Activated CD4-positive, alpha-beta T cell treated with anti-CD3 and anti-CD28 coated beads, Interleukin-2, amount 10 ng/mL, durations not matched to agents 24 days and 14 days (primary cell): ENCODE measurements at regions not wholly inside any gene's neighbourhood (a gene's known extent, or its start where the extent isn't known, plus 50 kb on each side); places are given as distances from the start of the nearest gene placed in this dataset.
A peak's percentile ranks its signal among the peaks of the same experiment; 100 is the strongest.
"Not testable (repeated sequence)": the region's sequence is repeated elsewhere in the genome, so short reads cannot be mapped to it uniquely, and the experiment has no call there.

Experiments used
- DNase-seq: peaks from one replicate; pipeline ENCODE4 v3.0.0; 2022
- H3K27ac Mint-ChIP-seq: one replicate; pipeline ENCODE4 v1.8.0; 2022; ENCODE audit warnings: mild to moderate bottlenecking, mixed read lengths
- H3K27me3 Mint-ChIP-seq: one replicate; pipeline ENCODE4 v1.8.0; 2022; ENCODE audit warnings: mixed read lengths
- H3K36me3 Mint-ChIP-seq: one replicate; pipeline ENCODE4 v1.8.0; 2022; ENCODE audit warnings: low read depth, mild to moderate bottlenecking, mixed read lengths
- H3K4me1 Mint-ChIP-seq: one replicate; pipeline ENCODE4 v1.8.0; 2021; ENCODE audit warnings: mixed read lengths
- H3K4me3 Mint-ChIP-seq: one replicate; pipeline ENCODE4 v1.8.0; 2022; ENCODE audit warnings: mild to moderate bottlenecking, moderate library complexity, mixed read lengths
- H3K9me3 Mint-ChIP-seq: one replicate; pipeline ENCODE4 v1.8.0; 2021; ENCODE audit warnings: mixed read lengths
- intact Hi-C: fragments of 100-400 bp; cut with micrococcal nuclease; formaldehyde crosslinking; loops from one replicate; pipeline ENCODE4 v1.15.1; 2023

DNA sequence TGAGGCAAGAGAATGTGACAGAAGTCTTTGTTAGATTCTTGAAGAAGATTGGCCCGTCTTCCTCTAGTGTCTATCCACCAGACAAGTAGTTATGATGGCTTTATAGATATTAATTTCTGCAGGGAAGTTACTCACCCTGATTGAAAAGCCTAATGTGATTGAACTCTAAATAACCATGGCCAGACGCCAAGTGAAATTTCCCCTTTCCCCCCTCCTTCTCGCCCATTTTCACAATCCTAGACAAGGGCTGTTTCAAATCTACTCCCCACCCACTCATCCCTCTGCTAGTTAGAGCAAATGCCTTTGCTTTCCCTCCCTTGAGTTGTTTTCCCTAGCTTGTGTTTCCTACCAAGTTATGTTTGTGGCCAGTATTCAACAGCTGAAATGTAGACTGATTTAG, 182.5 kb downstream of the TMEM167A start:
- H3K4me1 Mint-ChIP-seq, result no peaks in the 10 kb centered on the region
- intact Hi-C loops, result no loop called here
- DNase-seq, result no peak
- peaks cover 3% of the 10 kb centered on the region for H3K9me3 Mint-ChIP-seq
- no peaks in the 10 kb centered on the region for H3K36me3 Mint-ChIP-seq
- no peak overlapping the region for H3K4me3 Mint-ChIP-seq
- H3K27me3 Mint-ChIP-seq, result peaks cover 2% of the 10 kb centered on the region
- no peak overlapping the region for H3K27ac Mint-ChIP-seq

DNA sequence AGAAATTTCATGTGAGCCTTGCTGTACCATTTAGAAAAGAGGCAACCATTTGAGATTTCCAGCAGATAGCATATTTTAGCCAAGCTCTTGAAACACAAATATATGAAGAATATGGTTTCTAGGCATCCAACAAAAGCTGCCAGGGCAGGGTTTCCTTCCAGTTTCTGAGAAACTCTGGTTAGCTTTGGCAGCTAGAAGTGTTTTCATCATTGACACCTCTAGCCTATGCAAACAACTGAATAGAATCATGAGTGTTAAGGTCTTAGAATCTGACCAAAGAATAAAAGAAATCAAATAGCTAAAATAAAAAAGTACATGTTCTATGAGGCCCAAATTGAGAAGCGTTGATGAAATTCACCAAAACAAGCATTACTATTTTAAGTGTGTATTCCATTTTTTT, 188.1 kb downstream of the TMEM167A start:
- Mint-ChIP-seq H3K4me3 (no peak overlapping the region), H3K4me1 (peaks cover 9% of the 10 kb centered on the region), H3K36me3 (peaks cover 2% of the 10 kb centered on the region), H3K27me3 (peaks cover 2% of the 10 kb centered on the region), H3K27ac (no peak overlapping the region), H3K9me3 (peaks cover 5% of the 10 kb centered on the region)
- intact Hi-C loops, result loop anchor here (10.0 kb wide), 1 partner anchor 524 kb away; no protein-coding TSS in a partner anchor
- DNase-seq, result no peak

DNA sequence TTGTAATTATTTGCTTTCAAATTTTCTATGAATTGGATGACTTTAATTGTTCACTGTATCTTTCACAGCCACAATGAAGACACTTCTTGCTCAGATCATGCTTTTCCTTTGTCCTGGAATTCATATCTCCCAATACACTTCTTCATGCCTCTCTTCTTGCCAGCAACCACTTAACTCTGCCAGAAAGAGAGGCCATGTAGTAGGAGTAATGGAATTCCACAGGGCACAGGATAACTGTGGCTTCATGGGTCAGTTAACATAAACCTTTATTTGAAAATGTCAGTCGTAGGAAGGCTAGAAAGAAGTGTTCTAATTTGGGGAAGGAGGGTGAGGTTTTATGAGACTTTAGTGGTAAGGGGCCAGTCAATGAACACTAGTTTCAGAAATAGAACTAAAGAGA, 190.3 kb downstream of the TMEM167A start:
- Mint-ChIP-seq H3K4me3 (no peak overlapping the region), H3K4me1 (peaks cover 17% of the 10 kb centered on the region), H3K9me3 (peaks cover 9% of the 10 kb centered on the region), H3K36me3 (peaks cover 4% of the 10 kb centered on the region), H3K27me3 (no peaks in the 10 kb centered on the region), H3K27ac (no peak overlapping the region)
- DNase-seq, result no peak
- intact Hi-C loops, result loop anchor here (10.0 kb wide), 1 partner anchor 522 kb away; no protein-coding TSS in a partner anchor

DNA sequence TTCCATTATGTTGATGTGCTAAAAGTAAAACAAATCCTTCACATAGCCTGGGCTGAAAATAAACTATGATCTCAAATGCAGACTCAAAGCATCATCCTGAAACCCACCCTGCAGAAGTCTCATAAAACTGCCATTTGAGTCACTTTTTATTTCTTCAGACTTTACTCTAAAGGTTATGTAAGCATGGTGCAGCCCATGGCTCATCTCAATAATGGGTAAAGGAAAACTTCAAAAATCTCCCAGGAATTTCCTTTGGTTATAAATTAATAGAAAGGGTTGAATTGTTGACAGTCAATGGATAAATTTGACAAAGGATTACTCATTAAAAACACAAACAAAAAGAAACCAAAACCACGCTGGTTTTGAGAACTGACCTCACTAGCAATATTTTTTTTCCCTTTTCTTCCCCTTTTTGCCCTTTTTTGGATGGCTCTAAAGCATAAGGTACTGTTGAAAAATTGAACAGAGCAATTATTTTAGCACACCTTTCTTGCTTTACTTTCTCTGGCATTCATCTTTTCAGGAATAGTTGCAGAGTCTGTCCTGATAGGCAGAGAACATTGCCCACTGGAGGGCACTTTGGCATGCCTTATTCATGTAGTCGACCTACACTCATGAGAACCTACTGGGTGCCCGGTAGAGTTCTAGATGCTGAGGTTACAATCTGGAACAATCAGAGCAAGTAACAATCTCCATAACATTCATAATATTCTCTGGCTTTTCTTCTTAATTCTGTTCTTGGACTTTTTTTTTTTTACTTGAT, 191.4 kb downstream of the TMEM167A start:
- H3K9me3 Mint-ChIP-seq, result peaks cover 9% of the 10 kb centered on the region

DNA sequence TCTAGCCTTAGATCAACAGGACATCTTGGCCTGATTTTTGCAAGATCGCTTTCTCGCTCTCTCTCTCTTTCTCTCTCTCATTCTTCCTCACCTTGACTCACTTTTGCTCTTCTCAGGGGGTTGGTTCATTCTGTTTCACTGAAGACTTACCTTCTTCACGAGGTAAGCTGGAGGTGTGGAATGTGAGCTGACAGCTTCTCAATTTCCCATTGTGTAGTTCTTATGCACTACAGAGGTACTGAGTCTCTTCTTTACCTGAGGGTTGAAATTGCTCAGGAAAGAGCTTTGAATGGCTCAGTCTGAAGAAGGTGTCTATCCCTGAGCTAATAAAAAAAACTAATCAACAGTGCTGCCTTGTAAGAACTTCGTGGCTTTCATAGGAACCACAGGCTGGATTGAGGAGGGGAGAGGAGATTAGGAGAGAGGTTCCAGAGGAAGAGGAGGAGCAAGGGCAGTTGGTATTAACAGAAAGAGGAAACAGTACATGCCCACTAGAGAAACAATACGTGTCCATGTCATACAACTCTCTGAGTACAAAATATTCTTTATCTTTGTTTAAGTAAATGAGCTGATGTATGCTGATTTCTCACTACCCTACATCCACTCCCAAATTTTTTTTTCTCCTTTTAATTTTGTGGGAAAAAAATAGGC, 192.2 kb downstream of the TMEM167A start:
- intact Hi-C loops, result loop anchor here (5.0 to 10.0 kb wide), 2 partner anchors 208 to 520 kb away; no protein-coding TSS in a partner anchor
- Mint-ChIP-seq H3K4me1 (peaks cover 22% of the 10 kb centered on the region), H3K36me3 (peaks cover 4% of the 10 kb centered on the region), H3K27me3 (no peaks in the 10 kb centered on the region), H3K9me3 (peaks cover 11% of the 10 kb centered on the region), H3K4me3 (no peak overlapping the region), H3K27ac (no peak overlapping the region)
- no peak for DNase-seq

More for the DNA sequence above, 191.4 kb downstream of the TMEM167A start:
- Mint-ChIP-seq H3K27me3 (no peaks in the 10 kb centered on the region), H3K4me1 (peaks cover 22% of the 10 kb centered on the region), H3K27ac (no peak overlapping the region), H3K4me3 (no peak overlapping the region), H3K36me3 (peaks cover 4% of the 10 kb centered on the region)
- intact Hi-C loops, result loop anchor here (10.0 kb wide), 1 partner anchor 521 kb away; no protein-coding TSS in a partner anchor
- DNase-seq, result no peak

DNA sequence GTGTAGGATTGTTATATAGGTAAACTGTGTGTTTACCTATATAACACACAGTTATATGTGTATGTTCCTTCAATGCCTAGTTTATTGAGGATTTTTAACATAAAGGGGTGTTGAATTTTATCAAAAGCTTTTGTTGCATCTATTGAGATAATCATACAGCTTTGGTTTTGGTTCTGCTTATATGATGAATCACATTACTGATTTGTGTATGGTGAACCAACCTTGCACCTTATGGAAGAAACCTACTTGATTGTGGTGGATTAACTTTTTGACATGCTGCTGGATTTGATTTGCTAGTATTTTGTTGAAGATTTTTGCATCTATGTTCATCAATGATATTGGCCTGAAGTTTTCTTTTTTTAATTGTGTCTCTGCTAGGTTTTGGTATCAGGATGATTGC, 194.9 kb downstream of the TMEM167A start:
- intact Hi-C loops, result loop anchor here (5.0 to 10.0 kb wide), 2 partner anchors 205 to 518 kb away; no protein-coding TSS in a partner anchor
- H3K27me3 Mint-ChIP-seq, result no peaks in the 10 kb centered on the region
- DNase-seq, result no peak
- no peak overlapping the region for H3K4me3 Mint-ChIP-seq
- peaks cover 4% of the 10 kb centered on the region for H3K36me3 Mint-ChIP-seq
- H3K9me3 Mint-ChIP-seq, result peaks cover 14% of the 10 kb centered on the region
- H3K4me1 Mint-ChIP-seq, result peaks cover 22% of the 10 kb centered on the region
- H3K27ac Mint-ChIP-seq, result no peak overlapping the region

DNA sequence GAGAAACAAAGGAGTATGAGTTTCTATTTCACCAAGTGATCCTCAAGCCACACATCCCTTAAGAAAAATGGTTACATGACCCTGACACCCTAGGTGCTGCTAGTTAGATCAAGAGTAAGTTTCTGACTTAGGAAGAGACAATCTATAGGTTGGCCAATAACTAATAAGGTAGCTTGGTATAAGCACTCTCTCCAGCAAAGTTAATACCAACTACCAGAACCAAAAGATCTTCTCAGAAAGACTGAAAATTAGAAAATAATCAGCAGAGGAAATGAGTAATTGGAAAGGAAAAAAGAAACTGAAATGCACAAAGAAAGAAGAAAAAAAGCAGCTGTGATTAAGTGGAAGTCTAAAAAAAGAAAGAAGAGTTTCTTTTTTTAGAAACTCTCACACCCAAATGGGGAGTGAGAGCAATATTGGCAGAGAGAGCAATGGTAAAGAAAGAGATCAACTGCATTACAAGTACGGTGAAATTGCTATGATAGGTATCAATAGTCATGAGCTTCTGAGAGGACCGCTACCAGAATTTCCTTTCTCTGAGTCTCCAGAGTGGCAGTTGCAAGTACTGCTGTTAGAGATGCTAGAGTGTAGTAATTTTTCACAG, 195.5 kb downstream of the TMEM167A start:
- H3K4me3 Mint-ChIP-seq, result peak overlapping the region; percentile 32
- peak overlapping the region; percentile 36 for H3K27ac Mint-ChIP-seq
- peaks cover 22% of the 10 kb centered on the region for H3K4me1 Mint-ChIP-seq
- H3K9me3 Mint-ChIP-seq, result peaks cover 21% of the 10 kb centered on the region
- peaks cover 4% of the 10 kb centered on the region for H3K36me3 Mint-ChIP-seq
- intact Hi-C loops, result loop anchor here (5.0 to 10.0 kb wide), 2 partner anchors 204 to 517 kb away; no protein-coding TSS in a partner anchor
- H3K27me3 Mint-ChIP-seq, result no peaks in the 10 kb centered on the region
- no peak for DNase-seq

DNA sequence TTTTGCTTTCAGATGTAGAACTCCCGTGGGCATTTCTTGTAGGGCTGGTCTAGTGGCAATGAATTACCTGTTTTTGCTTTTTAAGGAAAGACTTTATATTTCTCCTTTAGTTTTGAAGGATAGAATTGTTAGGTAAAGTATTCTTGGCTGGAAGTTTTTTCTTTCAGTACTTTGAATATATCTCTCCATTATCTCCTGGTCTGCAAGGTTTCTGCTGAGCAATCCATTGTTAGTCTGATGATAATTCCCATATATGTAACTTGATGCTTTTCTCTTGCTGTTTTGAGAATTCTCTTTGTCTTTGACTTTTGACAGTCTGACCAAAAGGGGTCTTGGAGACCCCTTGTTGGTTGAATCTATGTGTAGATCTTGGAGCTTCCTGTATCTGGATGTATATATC, 198.1 kb downstream of the TMEM167A start:
- intact Hi-C loops, result no loop called here
- Mint-ChIP-seq H3K27ac (no peak overlapping the region), H3K4me1 (peaks cover 13% of the 10 kb centered on the region), H3K4me3 (no peak overlapping the region), H3K9me3 (peaks cover 21% of the 10 kb centered on the region), H3K27me3 (no peaks in the 10 kb centered on the region), H3K36me3 (peaks cover 2% of the 10 kb centered on the region)
- no peak for DNase-seq

DNA sequence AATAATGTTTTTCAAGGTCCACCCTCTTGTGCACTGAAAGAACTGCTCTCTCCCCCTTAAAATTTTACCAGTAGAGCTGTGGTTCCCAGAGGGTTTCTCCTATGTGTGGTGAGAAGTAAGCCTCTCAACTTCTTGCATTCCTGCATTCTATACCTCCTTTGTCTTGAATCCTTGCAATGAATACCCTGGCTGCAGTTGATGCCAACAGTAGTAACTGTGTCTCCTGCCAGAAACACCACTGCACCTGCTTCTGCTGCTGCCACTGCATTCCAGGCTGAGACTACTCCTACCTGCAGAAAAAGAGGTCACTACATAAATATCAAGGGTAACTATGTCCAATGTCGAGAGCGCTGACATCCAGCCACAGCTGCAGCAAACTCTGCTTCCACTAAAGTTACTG, 203.7 kb downstream of the TMEM167A start:
- Mint-ChIP-seq H3K27me3 (no peaks in the 10 kb centered on the region), H3K4me1 (no peaks in the 10 kb centered on the region), H3K36me3 (no peaks in the 10 kb centered on the region), H3K9me3 (peaks cover 16% of the 10 kb centered on the region), H3K4me3 (no peak overlapping the region), H3K27ac (no peak overlapping the region)
- intact Hi-C loops, result no loop called here
- no peak for DNase-seq

DNA sequence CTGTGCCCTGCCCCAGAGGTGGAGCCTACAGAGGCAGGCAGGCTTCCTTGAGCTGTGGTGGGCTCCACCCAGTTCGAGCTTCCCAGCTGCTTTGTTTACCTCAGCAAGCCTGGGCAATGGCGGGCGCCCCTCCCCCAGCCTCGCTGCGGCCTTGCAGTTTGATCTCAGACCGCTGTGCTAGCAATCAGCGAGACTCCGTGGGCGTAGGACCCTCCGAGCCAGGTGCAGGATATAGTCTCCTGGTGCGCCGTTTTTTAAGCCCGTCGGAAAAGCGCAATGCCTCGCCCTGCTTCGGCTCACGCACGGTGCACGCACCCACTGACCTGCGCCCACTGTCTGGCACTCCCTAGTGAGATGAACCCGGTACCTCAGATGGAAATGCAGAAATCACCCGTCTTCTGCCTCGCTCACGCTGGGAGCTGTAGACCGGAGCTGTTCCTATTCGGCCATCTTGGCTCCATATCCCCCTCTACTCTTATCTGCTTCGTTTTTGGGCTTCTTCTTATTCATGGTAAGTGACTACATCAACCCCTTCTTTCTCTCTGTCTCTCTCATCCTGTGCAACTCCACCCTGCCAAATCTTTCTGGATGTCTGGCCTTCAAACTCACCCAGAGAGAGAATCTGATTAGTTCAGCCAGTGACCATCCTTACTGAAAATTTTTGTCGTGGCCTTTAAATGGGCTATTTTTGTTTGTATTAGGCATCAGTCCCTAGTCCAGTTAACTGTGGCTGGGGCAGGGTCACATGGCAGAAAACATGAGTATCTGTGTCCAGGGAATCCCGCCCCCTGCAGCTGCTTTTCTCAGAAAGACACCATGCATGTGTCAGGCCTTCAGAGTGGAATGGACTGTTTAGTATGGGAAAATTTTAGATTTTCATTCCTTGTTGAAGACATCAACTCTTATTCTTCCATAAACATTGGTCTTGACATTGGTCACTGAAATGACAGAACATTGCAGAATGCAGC, 204.6 kb downstream of the TMEM167A start:
- H3K27me3 Mint-ChIP-seq, DNase-seq, H3K27ac Mint-ChIP-seq, H3K4me1 Mint-ChIP-seq, H3K36me3 Mint-ChIP-seq, intact Hi-C loops, H3K4me3 Mint-ChIP-seq: not testable (repeated sequence)
- H3K9me3 Mint-ChIP-seq, result peaks cover 14% of the 10 kb centered on the region

DNA sequence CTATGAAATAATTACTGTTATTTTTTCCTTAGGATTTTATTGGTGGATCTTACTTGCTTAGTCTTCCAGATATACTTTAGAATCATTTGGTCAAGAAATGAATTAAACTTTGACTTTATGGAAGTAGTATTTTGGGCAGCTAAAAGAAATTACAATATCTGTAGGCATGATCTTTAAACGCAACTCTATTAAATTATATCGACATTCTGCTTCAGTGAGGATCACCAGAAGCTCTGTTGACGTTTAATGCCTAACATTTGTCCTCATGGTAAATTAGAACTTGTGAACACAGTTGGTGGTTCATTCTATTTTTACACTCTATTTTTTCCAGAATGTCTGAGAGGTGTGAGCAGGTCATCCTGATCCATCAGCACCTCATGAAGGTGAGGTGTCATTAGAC, 211.6 kb downstream of the TMEM167A start:
- Mint-ChIP-seq H3K27ac (no peak overlapping the region), H3K4me1 (no peaks in the 10 kb centered on the region), H3K36me3 (no peaks in the 10 kb centered on the region), H3K9me3 (no peaks in the 10 kb centered on the region), H3K4me3 (no peak overlapping the region), H3K27me3 (no peaks in the 10 kb centered on the region)
- DNase-seq, result no peak
- intact Hi-C loops, result no loop called here

DNA sequence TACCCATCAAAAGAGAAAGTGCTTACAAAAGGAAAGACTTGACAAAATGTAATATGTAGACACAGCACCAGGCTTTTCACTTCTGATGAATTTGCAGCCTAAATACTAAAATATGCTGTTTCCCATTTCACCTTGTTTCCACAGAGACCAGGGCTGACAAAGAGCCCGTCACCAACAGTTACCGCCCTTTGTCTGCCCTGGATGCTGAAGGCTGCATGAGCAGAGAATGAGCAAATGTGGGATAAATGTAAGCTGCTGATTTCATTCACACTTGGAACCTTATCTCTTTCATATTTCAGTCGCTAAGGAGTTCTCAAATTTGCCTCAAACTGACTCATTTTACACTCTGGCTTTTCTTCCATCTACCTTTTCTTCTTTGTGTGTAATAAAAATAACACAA, 213.9 kb downstream of the TMEM167A start:
- Mint-ChIP-seq H3K27me3 (no peaks in the 10 kb centered on the region), H3K4me3 (no peak overlapping the region), H3K4me1 (no peaks in the 10 kb centered on the region), H3K27ac (no peak overlapping the region), H3K36me3 (no peaks in the 10 kb centered on the region), H3K9me3 (no peaks in the 10 kb centered on the region)
- intact Hi-C loops, result no loop called here
- no peak for DNase-seq

DNA sequence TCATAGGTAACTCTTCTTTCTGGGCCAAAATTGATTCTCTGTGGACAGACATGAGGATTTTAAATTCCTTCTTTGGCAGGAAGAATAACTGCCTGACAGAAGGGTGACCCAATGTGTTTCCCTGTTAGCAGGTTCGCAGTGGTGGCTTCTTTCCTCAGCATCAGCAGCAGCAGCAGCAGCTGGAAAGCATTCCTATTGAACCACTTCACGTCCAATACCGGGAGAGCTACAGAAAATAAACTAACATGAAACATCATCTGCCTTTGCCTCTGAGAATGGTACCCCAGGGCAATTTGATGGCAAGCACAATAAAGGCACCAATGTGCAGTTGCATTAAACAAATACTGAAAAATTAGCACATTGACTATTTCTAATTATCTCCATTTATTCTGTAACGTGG, 214.5 kb downstream of the TMEM167A start:
- Mint-ChIP-seq H3K27ac (no peak overlapping the region), H3K4me1 (no peaks in the 10 kb centered on the region), H3K27me3 (no peaks in the 10 kb centered on the region), H3K36me3 (no peaks in the 10 kb centered on the region), H3K4me3 (no peak overlapping the region), H3K9me3 (no peaks in the 10 kb centered on the region)
- no peak for DNase-seq
- intact Hi-C loops, result no loop called here
